CD14-positive monocyte (primary cell): ENCODE measurements at regions not wholly inside any gene's neighbourhood (a gene's known extent, or its start where the extent isn't known, plus 50 kb on each side); places are given as distances from the start of the nearest gene placed in this dataset.

ENCODE experiments used
- DNase-seq, 3 donors: peaks; one replicate each; pipeline ENCODE4 v3.0.0-alpha.2; 2011 to 2022
- H2AFZ ChIP-seq: 2 replicates; pipeline ENCODE4 v1.6.0; 2012; ENCODE audit warnings: mild to moderate bottlenecking, low read depth, low read length, inconsistent platforms; ENCODE audit not compliant: insufficient read depth, poor library complexity, severe bottlenecking
- H3K27ac ChIP-seq, 2 donors: 1 replicate in 1 of 2; 2 replicates in 1 of 2; pipeline ENCODE4 v1.5.1; 2012 to 2013; ENCODE audit warnings: low read length in 2 of 2, control low read depth in 1 of 2, inconsistent platforms in 1 of 2, low read depth in 1 of 2, mild to moderate bottlenecking in 1 of 2
- H3K27me3 ChIP-seq, 2 donors: one replicate each; pipeline versions ENCODE4 v1.6.0 to v1.6.1; 2011 to 2013; ENCODE audit warnings: low read length in 2 of 2; ENCODE audit not compliant: control insufficient read depth in 2 of 2, insufficient read depth in 2 of 2
- H3K36me3 ChIP-seq, 2 donors: replicated peaks in 1 of 2; 1 replicate in 1 of 2; 2 replicates in 1 of 2; pipeline versions ENCODE4 v1.5.1 to v1.6.1; 2012 to 2013; ENCODE audit warnings: low read length in 2 of 2, control low read depth in 1 of 2, inconsistent platforms in 1 of 2, mild to moderate bottlenecking in 1 of 2; ENCODE audit not compliant: insufficient read depth in 2 of 2, control insufficient read depth in 1 of 2
- H3K4me1 ChIP-seq, 2 donors: 1 replicate in 1 of 2; 2 replicates in 1 of 2; pipeline versions ENCODE4 v1.5.1 to v1.6.1; 2012 to 2013; ENCODE audit warnings: low read length in 2 of 2, control low read depth in 1 of 2, inconsistent platforms in 1 of 2, mild to moderate bottlenecking in 1 of 2, moderate library complexity in 1 of 2; ENCODE audit not compliant: insufficient read depth in 2 of 2, control insufficient read depth in 1 of 2
- H3K4me2 ChIP-seq: replicated peaks from 2 replicates; pipeline ENCODE3; 2012; ENCODE audit warnings: low read length, moderate library complexity, mild to moderate bottlenecking; ENCODE audit not compliant: poor library complexity, severe bottlenecking; ENCODE audit errors: extremely low read depth
- H3K4me3 ChIP-seq, 3 experiments: fragments of 200-600 bp in 1 of 3; sonication (generic) in 1 of 3; replicated peaks in 1 of 3; 1 replicate in 2 of 3; 2 replicates in 1 of 3; pipeline ENCODE4 v1.5.1; 2011 to 2013; ENCODE audit warnings: low read length in 3 of 3, mild to moderate bottlenecking in 3 of 3, control low read depth in 2 of 3, low read depth in 2 of 3, inconsistent platforms in 1 of 3, moderate library complexity in 1 of 3
- H3K79me2 ChIP-seq: 2 replicates; pipeline ENCODE4 v1.6.0; 2012; ENCODE audit warnings: mild to moderate bottlenecking, control low read depth, inconsistent platforms, low read length, moderate library complexity; ENCODE audit not compliant: insufficient read depth
- H3K9ac ChIP-seq: 2 replicates; pipeline ENCODE4 v1.6.0; 2017; ENCODE audit warnings: low read length, mild to moderate bottlenecking; ENCODE audit not compliant: insufficient read depth, poor library complexity, severe bottlenecking
- H3K9me3 ChIP-seq, 2 donors: replicated peaks in 1 of 2; 1 replicate in 1 of 2; 2 replicates in 1 of 2; pipeline versions ENCODE4 v1.5.1 to v1.6.1; 2012 to 2013; ENCODE audit warnings: low read length in 2 of 2, control low read depth in 1 of 2; ENCODE audit not compliant: control insufficient read depth in 1 of 2, insufficient read depth in 1 of 2
- H4K20me1 ChIP-seq: 2 replicates; pipeline ENCODE4 v1.6.0; 2012; ENCODE audit warnings: mild to moderate bottlenecking, low read length, control low read depth, moderate library complexity; ENCODE audit not compliant: insufficient read depth
- H3K27ac Mint-ChIP-seq, 7 donors: one replicate each; pipeline ENCODE4 v1.8.0; 2020; ENCODE audit warnings: mild to moderate bottlenecking in 7 of 7, mixed read lengths in 7 of 7, moderate library complexity in 6 of 7, inconsistent platforms in 2 of 7
- H3K27me3 Mint-ChIP-seq, 3 donors: one replicate each; pipeline ENCODE4 v1.8.0; 2021 to 2022; ENCODE audit warnings: low read depth in 3 of 3, mild to moderate bottlenecking in 3 of 3, mixed read lengths in 3 of 3, moderate library complexity in 3 of 3, inconsistent platforms in 1 of 3
- H3K36me3 Mint-ChIP-seq, 2 donors: one replicate each; pipeline ENCODE4 v1.8.0; 2020; ENCODE audit warnings: mixed read lengths in 2 of 2, inconsistent platforms in 1 of 2, mild to moderate bottlenecking in 1 of 2
- H3K4me1 Mint-ChIP-seq: one replicate; pipeline ENCODE4 v1.8.0; 2020; ENCODE audit warnings: mild to moderate bottlenecking, mixed read lengths
- H3K4me3 Mint-ChIP-seq, 2 donors: one replicate each; pipeline ENCODE4 v1.8.0; 2020; ENCODE audit warnings: mild to moderate bottlenecking in 2 of 2, mixed read lengths in 2 of 2, moderate library complexity in 1 of 2
- H3K9me3 Mint-ChIP-seq, 7 donors: one replicate each; pipeline ENCODE4 v1.8.0; 2020 to 2022; ENCODE audit warnings: mixed read lengths in 7 of 7, mild to moderate bottlenecking in 6 of 7, moderate library complexity in 6 of 7, inconsistent platforms in 2 of 7
- CTCF ChIP-seq: fragments of 200-600 bp; IDR thresholded peaks from one replicate; pipeline ENCODE4 v1.8.0; 2022; ENCODE audit warnings: antibody characterized with exemption, mild to moderate bottlenecking
- WGBS: methylation state at CpG from one replicate; pipeline ENCODE4 v1.1.5; 2013; ENCODE audit warnings: missing lambda C conversion rate; ENCODE audit not compliant: insufficient coverage; 5-methylcytosine and 5-hydroxymethylcytosine counted together
- intact Hi-C, 2 donors: fragments of 100-400 bp; cut with micrococcal nuclease; formaldehyde crosslinking; loops; one replicate each; pipeline versions ENCODE4 v1.15.0 to v1.15.1; 2023

- no peak for TF ChIP-seq CTCF
- Histone ChIP-seq H3K27ac (no peak overlapping the region), H3K4me1 (peaks cover 0 to 2% of the 10 kb centered on the region in 2 donors), H3K36me3 (no peaks in the 10 kb centered on the region), H3K27me3 (no peaks in the 10 kb centered on the region), H3K4me3 (no peak overlapping the region), H3K4me2 (no peak overlapping the region), H3K79me2 (no peaks in the 10 kb centered on the region), H2AFZ (no peak overlapping the region), H4K20me1 (no peaks in the 10 kb centered on the region), H3K9me3 (no peaks in the 10 kb centered on the region), H3K9ac (no peak overlapping the region)
- no peaks in the 10 kb centered on the region for H3K9me3 Mint-ChIP-seq
- H3K27ac Mint-ChIP-seq: no peak overlapping the region
- no peaks in the 10 kb centered on the region for H3K36me3 Mint-ChIP-seq
- no peaks in the 10 kb centered on the region for H3K27me3 Mint-ChIP-seq
- no peak overlapping the region for H3K4me3 Mint-ChIP-seq
- intact Hi-C loops: no loop called here
- DNase-seq: no peak
- no CpG with 5 or more reads among the region's 2 CpGs for WGBS
- H3K4me1 Mint-ChIP-seq: no peaks in the 10 kb centered on the region
Measured at GRCh38 chr12:92568691-92569090, 134.1 kb upstream of the PLEKHG7 start.

GRCh38 chr12:92566448-92567019 lies 136.3 kb upstream of the PLEKHG7 start:
- H3K27ac ChIP-seq: no peak overlapping the region
- peaks cover 0 to 2% of the 10 kb centered on the region in 2 donors for H3K4me1 ChIP-seq
- no peaks in the 10 kb centered on the region for H3K36me3 Mint-ChIP-seq

More at GRCh38 chr12:92566448-92567019, 136.3 kb upstream of the PLEKHG7 start:
- no peaks in the 10 kb centered on the region for H3K4me1 Mint-ChIP-seq
- Histone ChIP-seq H2AFZ (no peak overlapping the region), H4K20me1 (no peaks in the 10 kb centered on the region), H3K36me3 (no peaks in the 10 kb centered on the region), H3K4me2 (no peak overlapping the region), H3K9ac (no peak overlapping the region), H3K9me3 (no peaks in the 10 kb centered on the region), H3K27me3 (no peaks in the 10 kb centered on the region), H3K79me2 (no peaks in the 10 kb centered on the region), H3K4me3 (no peak overlapping the region)
- no peaks in the 10 kb centered on the region for H3K27me3 Mint-ChIP-seq
- no peak for DNase-seq
- no peak for TF ChIP-seq CTCF
- H3K27ac Mint-ChIP-seq: peak overlapping the region in 1 of 7 donors; percentile 10
- H3K4me3 Mint-ChIP-seq: no peak overlapping the region
- no peaks in the 10 kb centered on the region for H3K9me3 Mint-ChIP-seq
- intact Hi-C loops: no loop called here
